Fibroblast of the aortic adventitia (primary cell): ENCODE measurements at regions not wholly inside any gene's neighbourhood (a gene's known extent, or its start where the extent isn't known, plus 50 kb on each side); places are given as distances from the start of the nearest gene placed in this dataset.

Experiments used
- DNase-seq: peaks from one replicate; pipeline ENCODE4 v3.0.0-alpha.2; 2010; ENCODE audit warnings: low read depth
- H3K4me3 ChIP-seq: 2 replicates; pipeline ENCODE4 v1.5.1; 2011; ENCODE audit warnings: low read depth, mild to moderate bottlenecking, control low read depth, low read length, moderate library complexity
- TF ChIP-seq, protein P1 (sequence below): IDR thresholded peaks from 2 replicates; pipeline ENCODE4 v1.5.1; 2011; ENCODE audit warnings: mild to moderate bottlenecking, low read length, control low read depth, inconsistent platforms; ENCODE audit not compliant: insufficient read depth

DNA sequence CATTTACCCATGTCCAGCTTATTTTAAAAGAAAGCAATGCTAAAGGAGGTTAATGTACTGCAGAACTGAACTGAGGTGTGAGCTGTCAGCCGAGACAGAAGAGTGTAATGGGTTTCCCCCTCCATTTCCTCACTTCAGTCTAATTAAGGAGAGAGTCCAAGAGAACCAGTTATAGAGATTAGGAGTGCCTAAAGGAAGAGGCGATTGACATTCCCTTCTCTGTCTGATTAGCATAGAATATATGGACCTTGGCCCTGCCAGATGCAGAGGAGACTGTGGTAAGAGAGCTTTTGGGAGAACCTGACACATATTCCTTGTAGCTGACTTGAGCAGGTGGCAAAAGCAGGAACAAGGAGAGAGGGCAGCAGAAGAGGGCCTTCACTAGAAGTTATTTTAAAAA lies 137.5 kb upstream of the INPP4B start:
- TF ChIP-seq, protein P1, sequence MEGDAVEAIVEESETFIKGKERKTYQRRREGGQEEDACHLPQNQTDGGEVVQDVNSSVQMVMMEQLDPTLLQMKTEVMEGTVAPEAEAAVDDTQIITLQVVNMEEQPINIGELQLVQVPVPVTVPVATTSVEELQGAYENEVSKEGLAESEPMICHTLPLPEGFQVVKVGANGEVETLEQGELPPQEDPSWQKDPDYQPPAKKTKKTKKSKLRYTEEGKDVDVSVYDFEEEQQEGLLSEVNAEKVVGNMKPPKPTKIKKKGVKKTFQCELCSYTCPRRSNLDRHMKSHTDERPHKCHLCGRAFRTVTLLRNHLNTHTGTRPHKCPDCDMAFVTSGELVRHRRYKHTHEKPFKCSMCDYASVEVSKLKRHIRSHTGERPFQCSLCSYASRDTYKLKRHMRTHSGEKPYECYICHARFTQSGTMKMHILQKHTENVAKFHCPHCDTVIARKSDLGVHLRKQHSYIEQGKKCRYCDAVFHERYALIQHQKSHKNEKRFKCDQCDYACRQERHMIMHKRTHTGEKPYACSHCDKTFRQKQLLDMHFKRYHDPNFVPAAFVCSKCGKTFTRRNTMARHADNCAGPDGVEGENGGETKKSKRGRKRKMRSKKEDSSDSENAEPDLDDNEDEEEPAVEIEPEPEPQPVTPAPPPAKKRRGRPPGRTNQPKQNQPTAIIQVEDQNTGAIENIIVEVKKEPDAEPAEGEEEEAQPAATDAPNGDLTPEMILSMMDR: no peak
- no peak overlapping the region for H3K4me3 ChIP-seq
- no peak for DNase-seq

DNA sequence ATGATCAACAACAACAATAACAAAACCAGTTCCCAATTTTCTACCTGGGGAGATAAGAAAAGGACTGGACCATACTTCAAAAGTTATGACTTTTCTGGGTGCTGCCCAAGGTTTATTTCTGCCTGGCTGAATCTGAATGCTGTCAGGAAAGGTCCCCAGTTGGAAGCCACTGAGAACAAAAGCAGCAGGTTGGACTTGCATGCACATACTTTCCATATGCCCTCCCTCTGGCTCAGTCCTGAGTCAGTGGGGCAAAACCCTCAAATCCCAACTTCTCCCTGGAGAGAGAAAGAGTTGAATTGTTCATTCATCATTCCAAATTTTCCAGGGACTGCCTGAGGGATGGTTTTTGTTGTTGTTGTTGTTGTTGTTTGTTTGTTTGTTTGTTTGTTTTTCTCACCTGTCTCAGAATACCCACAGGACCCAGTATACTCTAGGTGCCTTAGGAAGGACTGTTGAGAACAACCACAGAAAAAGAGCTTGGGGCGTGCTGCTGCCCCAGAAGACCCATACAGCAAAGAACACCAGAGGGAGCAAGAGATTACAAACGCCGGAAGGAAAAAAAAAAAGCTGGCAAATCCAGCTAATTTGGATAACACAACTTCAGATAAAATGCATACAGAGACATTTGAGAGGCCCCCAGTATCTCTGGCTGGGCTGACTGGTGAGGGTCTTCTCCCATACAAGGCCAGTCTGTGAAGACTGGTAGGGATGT lies 138.9 kb upstream of the INPP4B start:
- DNase-seq: peak; percentile 18
- TF ChIP-seq, protein P1: peak; percentile 43
- H3K4me3 ChIP-seq: no peak overlapping the region

DNA sequence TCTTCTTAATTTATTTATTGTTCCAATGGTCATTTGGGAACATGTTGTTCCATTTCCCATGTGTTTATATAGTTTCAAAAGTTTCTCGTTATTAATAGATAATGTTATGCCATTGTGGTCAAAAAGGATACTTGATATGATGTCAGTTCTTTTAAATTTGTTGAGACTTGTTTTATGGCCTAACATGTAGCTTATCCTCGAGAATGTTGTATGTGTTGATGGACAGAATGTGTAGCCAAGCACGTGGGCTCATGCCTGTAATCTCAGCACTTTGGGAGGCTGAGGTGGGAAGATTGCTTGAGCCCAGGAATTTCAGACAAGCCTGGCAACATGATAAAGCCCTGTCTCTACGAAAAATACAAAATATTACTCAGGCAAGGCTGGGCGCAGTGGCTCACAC lies 168.5 kb upstream of the USP38 start:
- H3K4me3 ChIP-seq: no peak overlapping the region
- DNase-seq: no peak
- TF ChIP-seq, protein P1: no peak

DNA sequence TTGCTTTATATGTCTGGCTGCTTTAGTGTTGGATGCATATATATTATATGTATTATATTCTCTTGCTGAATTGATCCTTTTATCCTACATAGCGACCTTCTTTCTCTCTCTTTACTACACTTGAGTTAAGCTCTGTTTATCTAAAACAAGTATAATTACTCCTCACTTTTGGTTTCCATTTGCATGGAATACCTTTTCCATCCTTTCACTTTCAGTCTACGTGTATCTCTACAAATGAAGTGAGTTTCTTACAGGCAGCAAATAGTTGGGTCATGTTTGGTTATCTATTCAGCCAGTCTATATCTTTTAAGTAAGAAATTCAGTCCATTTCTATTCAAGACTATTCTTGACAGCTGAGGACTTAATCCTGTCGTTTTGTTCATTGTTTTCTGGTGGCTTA lies 167.5 kb upstream of the USP38 start:
- DNase-seq: no peak
- no peak overlapping the region for H3K4me3 ChIP-seq
- TF ChIP-seq, protein P1: no peak

DNA sequence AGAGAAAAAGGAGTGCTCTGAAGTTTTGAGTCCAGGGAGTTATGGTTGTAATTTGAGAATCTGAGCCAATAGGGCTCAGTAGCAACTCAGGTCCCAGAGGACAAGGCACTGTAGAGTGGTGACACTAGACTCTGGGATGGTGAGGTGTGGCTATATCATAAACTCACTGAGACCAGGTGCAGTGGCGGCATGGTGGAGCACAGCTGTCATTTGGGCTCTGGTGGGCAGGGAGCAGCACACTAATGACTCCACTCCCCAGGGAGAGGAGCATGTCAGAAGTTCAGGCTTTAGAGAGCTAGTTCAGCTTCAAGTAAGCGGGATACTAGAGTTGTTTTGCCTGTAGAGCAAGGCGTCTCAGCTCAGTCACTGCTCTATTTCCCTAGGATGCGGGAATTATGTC lies 165.4 kb upstream of the USP38 start:
- no peak for DNase-seq
- TF ChIP-seq, protein P1: no peak
- H3K4me3 ChIP-seq: no peak overlapping the region

DNA sequence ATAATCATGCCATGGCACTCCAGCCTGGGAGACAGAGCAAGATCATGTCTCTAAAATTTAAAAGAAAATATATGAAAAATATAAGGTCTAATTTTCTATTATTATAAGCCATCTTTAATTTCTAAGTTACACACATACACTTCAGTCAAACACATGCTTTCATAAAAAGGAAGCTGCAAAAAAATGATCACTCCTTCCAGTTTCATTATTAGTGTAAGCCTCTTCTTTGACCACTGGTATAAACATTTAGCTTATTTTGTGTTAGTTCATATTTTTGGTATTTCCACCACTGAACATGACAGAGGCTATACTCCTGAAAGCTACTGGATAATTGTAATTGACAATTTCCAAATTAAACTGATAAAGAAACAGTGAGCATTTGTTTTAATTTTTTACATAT lies 163.3 kb upstream of the USP38 start:
- no peak for DNase-seq
- H3K4me3 ChIP-seq: no peak overlapping the region
- TF ChIP-seq, protein P1: no peak
